HEK293 (cell line): ENCODE measurements at regions not wholly inside any gene's neighbourhood (a gene's known extent, or its start where the extent isn't known, plus 50 kb on each side); places are given as distances from the start of the nearest gene placed in this dataset.

Source experiments
- CTCF ChIA-PET: fragments of 350-600 bp; formaldehyde crosslinking; extraction: SDS; loops from one replicate; lab custom pipeline; 2021; ENCODE audit warnings: antibody characterized with exemption; lab: Yijun Ruan, JAX
- POLR2A ChIA-PET: fragments of 300-600 bp; formaldehyde crosslinking; extraction: SDS; loops from one replicate; lab custom pipeline; 2020; ENCODE audit warnings: antibody characterized with exemption, inconsistent platforms; lab: Yijun Ruan, JAX
- H3K27ac ChIP-seq: fragments of 200-500 bp; sonication (Bioruptor generic); 2 replicates; pipeline ENCODE4 v1.5.1; 2014; ENCODE audit warnings: low read depth, low read length, control low read depth, inconsistent platforms; ENCODE audit errors: extremely low read depth
- H3K36me3 ChIP-seq, 2 experiments: fragments of 200-500 bp in 1 of 2; sonication (Bioruptor generic) in 1 of 2; 1 replicate in 1 of 2; 2 replicates in 1 of 2; pipeline ENCODE4 v1.5.1; 2014 to 2017; ENCODE audit warnings: inconsistent platforms in 2 of 2, low read length in 2 of 2; ENCODE audit not compliant: control insufficient read depth in 2 of 2, insufficient read depth in 1 of 2
- H3K4me1 ChIP-seq: fragments of 200-500 bp; sonication (Bioruptor generic); 2 replicates; pipeline ENCODE4 v1.5.1; 2014; ENCODE audit warnings: mild to moderate bottlenecking, low read length, inconsistent platforms; ENCODE audit not compliant: control insufficient read depth, insufficient read depth
- H3K4me3 ChIP-seq: 2 replicates; pipeline ENCODE4 v1.5.1; 2011; ENCODE audit warnings: low read depth, mild to moderate bottlenecking, control low read depth, low read length, moderate library complexity
- H3K9me3 ChIP-seq: fragments of 200-500 bp; sonication (Bioruptor generic); 2 replicates; pipeline ENCODE4 v1.5.1; 2014; ENCODE audit warnings: low read depth, low read length, inconsistent platforms; ENCODE audit not compliant: control insufficient read depth, insufficient read depth
- GLIS1 ChIP-seq: fragments of 450-650 bp; formaldehyde crosslinking; IDR thresholded peaks from 2 replicates; pipeline ENCODE4 v1.5.1; 2016; ENCODE audit warnings: missing biosample characterization, missing genetic modification characterization
- KLF1 ChIP-seq: fragments of 450-650 bp; formaldehyde crosslinking; IDR thresholded peaks from 2 replicates; pipeline ENCODE4 v1.5.1; 2016; ENCODE audit warnings: missing biosample characterization, missing genetic modification characterization
- KLF17 ChIP-seq: fragments of 450-650 bp; formaldehyde crosslinking; IDR thresholded peaks from 2 replicates; pipeline ENCODE4 v1.5.1; 2016; ENCODE audit warnings: missing biosample characterization, missing genetic modification characterization
- MEIS1 ChIP-seq: sonication (generic); formaldehyde crosslinking; IDR thresholded peaks from 2 replicates; pipeline ENCODE4 v1.8.1; 2022; ENCODE audit warnings: missing genetic modification reagents, mild to moderate bottlenecking, borderline replicate concordance
- REPIN1 ChIP-seq: fragments of 450-650 bp; formaldehyde crosslinking; IDR thresholded peaks from 2 replicates; pipeline ENCODE4 v1.5.1; 2017; ENCODE audit warnings: missing biosample characterization, missing genetic modification characterization, low read depth
- SCRT1 ChIP-seq: fragments of 450-650 bp; formaldehyde crosslinking; IDR thresholded peaks from 2 replicates; pipeline ENCODE4 v1.5.1; 2016; ENCODE audit warnings: missing biosample characterization, missing genetic modification characterization, borderline replicate concordance
- ZBTB20 ChIP-seq: fragments of 450-650 bp; formaldehyde crosslinking; IDR thresholded peaks from 2 replicates; pipeline ENCODE4 v1.5.1; 2016; ENCODE audit warnings: missing biosample characterization, missing genetic modification characterization
- ZBTB21 ChIP-seq: fragments of 450-650 bp; formaldehyde crosslinking; IDR thresholded peaks from 2 replicates; pipeline ENCODE4 v1.5.1; 2017; ENCODE audit warnings: missing biosample characterization, missing genetic modification characterization
- ZNF114 ChIP-seq: fragments of 450-650 bp; formaldehyde crosslinking; IDR thresholded peaks from 2 replicates; pipeline ENCODE4 v1.5.0; 2017; ENCODE audit warnings: missing biosample characterization, missing genetic modification characterization
- ZNF132 ChIP-seq: fragments of 450-650 bp; formaldehyde crosslinking; IDR thresholded peaks from 2 replicates; pipeline ENCODE4 v1.5.1; 2017; ENCODE audit warnings: missing biosample characterization, missing genetic modification characterization, borderline replicate concordance
- ZNF148 ChIP-seq: fragments of 450-650 bp; formaldehyde crosslinking; IDR thresholded peaks from 2 replicates; pipeline ENCODE4 v1.5.0; 2017; ENCODE audit warnings: missing biosample characterization, missing genetic modification characterization, borderline replicate concordance
- ZNF514 ChIP-seq: fragments of 450-650 bp; formaldehyde crosslinking; IDR thresholded peaks from 2 replicates; pipeline ENCODE4 v1.5.1; 2016; ENCODE audit warnings: missing biosample characterization, missing genetic modification characterization
- ZNF521 ChIP-seq: fragments of 450-650 bp; formaldehyde crosslinking; IDR thresholded peaks from 2 replicates; pipeline ENCODE4 v1.5.1; 2017; ENCODE audit warnings: missing biosample characterization, mild to moderate bottlenecking, missing genetic modification characterization
- ZNF549 ChIP-seq: fragments of 450-650 bp; IDR thresholded peaks from 2 replicates; pipeline ENCODE4 v1.5.1; 2018; ENCODE audit warnings: missing biosample characterization, missing genetic modification characterization, mild to moderate bottlenecking, inconsistent platforms, moderate library complexity
- ZNF558 ChIP-seq: fragments of 450-650 bp; formaldehyde crosslinking; IDR thresholded peaks from 2 replicates; pipeline ENCODE4 v1.5.1; 2016; ENCODE audit warnings: missing biosample characterization, missing genetic modification characterization
- ZNF777 ChIP-seq: fragments of 450-650 bp; formaldehyde crosslinking; IDR thresholded peaks from 2 replicates; pipeline ENCODE4 v1.5.1; 2017; ENCODE audit warnings: missing biosample characterization, missing genetic modification characterization, borderline replicate concordance
- ZSCAN5A ChIP-seq: fragments of 450-650 bp; formaldehyde crosslinking; IDR thresholded peaks from 2 replicates; pipeline ENCODE4 v1.5.1; 2016; ENCODE audit warnings: missing biosample characterization, missing genetic modification characterization
- TF ChIP-seq, protein P1 (sequence below): fragments of 450-650 bp; formaldehyde crosslinking; IDR thresholded peaks from 2 replicates; pipeline ENCODE4 v1.5.1; 2016; ENCODE audit warnings: missing biosample characterization, missing genetic modification characterization
- TF ChIP-seq, protein P2 (sequence below): fragments of 450-650 bp; formaldehyde crosslinking; IDR thresholded peaks from 2 replicates; pipeline ENCODE4 v1.5.1; 2016; ENCODE audit warnings: missing biosample characterization, missing genetic modification characterization

GRCh38 chr1:38455829-38456530, 403.6 kb downstream of the RRAGC start:
- H3K27ac ChIP-seq: no peak overlapping the region
- no peaks in the 10 kb centered on the region for H3K4me1 ChIP-seq
- H3K36me3 ChIP-seq: no peaks in the 10 kb centered on the region
- H3K4me3 ChIP-seq: no peak overlapping the region
- POLR2A ChIA-PET: no interaction called here
- H3K9me3 ChIP-seq: no peaks in the 10 kb centered on the region
- no peak for TF ChIP-seq GLIS1 (tag by site-specific recombination)
- no peak for TF ChIP-seq ZNF558
- TF ChIP-seq ZNF114 (tag by site-specific recombination): no peak
- TF ChIP-seq, protein P1, sequence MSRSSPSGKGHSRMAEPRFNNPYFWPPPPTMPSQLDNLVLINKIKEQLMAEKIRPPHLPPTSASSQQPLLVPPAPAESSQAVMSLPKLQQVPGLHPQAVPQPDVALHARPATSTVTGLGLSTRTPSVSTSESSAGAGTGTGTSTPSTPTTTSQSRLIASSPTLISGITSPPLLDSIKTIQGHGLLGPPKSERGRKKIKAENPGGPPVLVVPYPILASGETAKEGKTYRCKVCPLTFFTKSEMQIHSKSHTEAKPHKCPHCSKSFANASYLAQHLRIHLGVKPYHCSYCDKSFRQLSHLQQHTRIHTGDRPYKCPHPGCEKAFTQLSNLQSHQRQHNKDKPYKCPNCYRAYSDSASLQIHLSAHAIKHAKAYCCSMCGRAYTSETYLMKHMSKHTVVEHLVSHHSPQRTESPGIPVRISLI (tag by site-specific recombination): no peak
- no peak for TF ChIP-seq ZBTB21 (tag by site-specific recombination)
- TF ChIP-seq KLF1 (tag by site-specific recombination): no peak
- no peak for TF ChIP-seq ZNF549
- no peak for TF ChIP-seq ZSCAN5A (tag by site-specific recombination)
- TF ChIP-seq, protein P2, sequence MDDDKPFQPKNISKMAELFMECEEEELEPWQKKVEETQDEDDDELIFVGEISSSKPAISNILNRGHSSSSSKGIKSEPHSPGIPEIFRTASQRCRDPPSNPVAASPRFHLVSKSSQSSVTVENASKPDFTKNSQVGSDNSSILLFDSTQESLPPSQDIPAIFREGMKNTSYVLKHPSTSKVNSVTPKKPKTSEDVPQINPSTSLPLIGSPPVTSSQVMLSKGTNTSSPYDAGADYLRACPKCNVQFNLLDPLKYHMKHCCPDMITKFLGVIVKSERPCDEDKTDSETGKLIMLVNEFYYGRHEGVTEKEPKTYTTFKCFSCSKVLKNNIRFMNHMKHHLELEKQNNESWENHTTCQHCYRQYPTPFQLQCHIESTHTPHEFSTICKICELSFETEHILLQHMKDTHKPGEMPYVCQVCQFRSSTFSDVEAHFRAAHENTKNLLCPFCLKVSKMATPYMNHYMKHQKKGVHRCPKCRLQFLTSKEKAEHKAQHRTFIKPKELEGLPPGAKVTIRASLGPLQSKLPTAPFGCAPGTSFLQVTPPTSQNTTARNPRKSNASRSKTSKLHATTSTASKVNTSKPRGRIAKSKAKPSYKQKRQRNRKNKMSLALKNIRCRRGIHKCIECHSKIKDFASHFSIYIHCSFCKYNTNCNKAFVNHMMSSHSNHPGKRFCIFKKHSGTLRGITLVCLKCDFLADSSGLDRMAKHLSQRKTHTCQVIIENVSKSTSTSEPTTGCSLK (tag by site-specific recombination): no peak
- no peak for TF ChIP-seq REPIN1 (tag by site-specific recombination)
- TF ChIP-seq ZBTB20 (tag by site-specific recombination): no peak
- TF ChIP-seq ZNF521: no peak
- no peak for TF ChIP-seq ZNF514 (tag by site-specific recombination)
- TF ChIP-seq ZNF132: no peak
- TF ChIP-seq ZNF777: no peak
- no peak for TF ChIP-seq ZNF148 (tag by site-specific recombination)
- TF ChIP-seq KLF17 (tag by site-specific recombination): no peak
- TF ChIP-seq MEIS1: no peak
- TF ChIP-seq SCRT1: no peak
- CTCF ChIA-PET: no interaction called here
